ENCODE measurements at regions not wholly inside any gene's neighbourhood (a gene's known extent, or its start where the extent isn't known, plus 50 kb on each side); places are given as distances from the start of the nearest gene placed in this dataset.
"Not testable (repeated sequence)": the region's sequence is repeated elsewhere in the genome, so short reads cannot be mapped to it uniquely, and the experiment has no call there.

DNA sequence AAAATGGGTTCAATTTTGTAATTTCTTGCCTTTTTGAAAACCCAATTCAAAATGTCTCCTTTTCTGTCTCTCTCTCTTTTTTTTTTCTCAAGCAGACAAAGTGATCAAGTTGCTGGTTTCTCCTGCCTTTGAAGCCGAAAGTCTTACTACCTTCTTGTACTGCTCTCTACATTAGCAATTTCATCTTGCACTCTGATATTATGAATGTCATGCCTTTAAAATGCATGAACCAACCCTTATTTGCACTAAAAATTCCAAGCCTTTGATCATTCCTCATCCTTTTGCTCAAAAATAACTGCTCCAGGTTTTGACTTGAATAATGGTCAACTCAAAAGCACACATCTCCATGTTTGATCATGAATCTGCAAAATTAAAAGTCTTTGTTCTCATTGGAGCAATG, 125.2 kb downstream of the CETN3 start:
- no peak for DNase-seq

DNA sequence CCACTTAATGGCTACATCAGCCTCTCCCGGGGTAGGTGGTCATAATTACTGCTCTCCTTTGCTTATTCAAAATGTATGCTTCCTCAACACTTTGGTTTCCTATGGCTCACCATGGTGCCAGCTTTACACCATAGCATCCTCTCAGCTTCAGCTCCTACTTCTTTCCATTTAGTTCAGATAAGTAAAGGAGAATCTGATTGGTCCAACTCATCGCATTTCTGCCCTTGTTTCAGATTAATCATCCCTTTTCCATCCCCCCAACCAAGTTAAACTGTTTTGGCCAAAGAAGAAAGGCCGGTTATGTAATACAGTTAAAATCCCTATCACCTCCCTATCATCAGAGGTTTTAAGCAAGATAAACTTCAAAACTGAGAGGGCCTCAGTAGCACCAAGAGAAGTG, 130.5 kb downstream of the CETN3 start:
- no peak for DNase-seq

DNA sequence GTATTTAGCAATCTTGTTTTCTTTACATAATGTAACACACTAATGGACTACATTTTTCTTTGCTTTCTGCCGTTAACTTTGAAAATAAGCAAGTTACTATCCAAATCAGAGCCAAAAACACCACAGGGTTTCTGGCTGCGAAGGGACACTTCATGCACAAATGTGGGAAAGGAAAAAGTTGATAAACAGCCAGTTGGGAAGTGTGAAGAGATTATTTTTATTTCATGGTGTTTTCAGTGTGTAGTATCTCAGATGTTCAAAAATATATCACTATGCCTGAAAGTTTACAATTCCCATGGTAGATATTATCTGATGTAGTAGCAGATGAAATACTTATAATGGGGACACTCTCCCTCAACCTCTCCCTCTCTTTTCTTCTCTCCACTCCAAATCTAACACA, 135.3 kb downstream of the CETN3 start:
- DNase-seq: no peak

DNA sequence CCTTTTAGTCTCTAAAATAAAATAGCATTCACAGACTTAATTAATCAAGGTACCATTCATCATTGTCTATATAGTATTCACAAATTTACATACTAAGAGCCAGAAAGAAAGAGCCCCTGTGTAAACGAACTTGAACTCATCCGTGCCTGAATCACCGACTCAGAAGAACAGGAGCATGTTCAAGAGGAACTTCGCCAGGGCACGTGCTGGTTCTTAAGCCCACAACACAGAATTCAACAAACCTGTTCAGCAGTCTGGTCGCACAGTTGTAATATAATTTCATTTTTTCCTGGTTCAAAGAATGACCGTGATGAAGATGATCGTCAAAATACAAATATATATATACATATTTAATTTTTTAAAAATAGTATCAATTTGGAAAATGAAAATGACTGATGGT, 141.9 kb downstream of the CETN3 start:
- DNase-seq: no peak

DNA sequence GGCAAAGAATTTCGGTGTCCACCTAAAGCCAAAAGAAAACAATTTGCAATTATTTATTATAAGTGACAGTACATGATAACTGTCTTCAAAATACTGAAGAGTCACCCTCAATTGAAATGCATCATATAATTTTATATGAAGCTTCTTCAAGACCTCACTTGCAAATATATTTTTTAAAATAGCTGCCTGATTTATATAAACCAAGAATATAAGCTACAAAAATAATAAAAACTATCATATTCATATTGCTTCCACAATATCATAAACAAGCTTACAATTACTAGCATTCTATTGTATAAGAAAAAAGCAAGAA, 144.1 kb downstream of the CETN3 start:
- no peak for DNase-seq

DNA sequence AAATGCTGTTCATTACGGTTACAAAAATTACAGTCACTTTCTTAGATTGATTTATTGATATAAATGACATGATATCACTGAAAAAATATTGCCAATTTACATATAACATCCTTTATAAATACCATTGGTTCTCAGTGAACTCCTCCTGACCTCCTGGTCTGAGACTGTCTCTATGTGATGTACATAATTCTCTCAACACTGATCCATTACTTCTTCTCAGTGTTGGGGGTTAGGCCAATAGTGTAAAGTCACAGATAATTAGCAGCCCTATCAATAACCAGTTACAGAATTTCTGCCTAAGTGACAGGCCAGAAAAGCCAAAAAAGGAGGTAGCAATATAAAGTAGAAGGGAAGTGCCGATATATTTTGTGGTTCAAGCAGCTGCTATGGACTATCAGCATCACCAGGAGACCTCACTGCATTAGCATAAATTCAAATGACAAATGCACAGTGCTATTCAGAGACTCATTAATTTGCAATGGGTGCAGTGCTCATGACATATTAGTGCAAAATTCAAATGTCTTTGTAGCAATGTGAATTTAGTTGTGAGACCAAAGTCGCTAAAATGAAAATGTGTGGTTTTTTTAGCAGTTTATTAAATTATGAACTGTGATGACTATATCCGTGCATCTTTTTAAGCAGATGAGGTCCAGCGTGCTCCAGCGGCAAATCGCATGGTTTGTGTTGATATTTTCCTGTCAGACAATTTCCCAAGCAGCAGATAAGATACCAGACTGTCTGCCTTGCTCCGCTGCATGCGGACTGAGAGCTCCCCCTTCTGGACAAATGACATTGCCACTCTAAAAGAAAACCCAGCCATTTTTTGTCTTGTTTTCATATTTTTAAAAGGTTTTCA, 144.6 kb downstream of the CETN3 start:
- peak; percentile 33 to 76 for DNase-seq

DNA sequence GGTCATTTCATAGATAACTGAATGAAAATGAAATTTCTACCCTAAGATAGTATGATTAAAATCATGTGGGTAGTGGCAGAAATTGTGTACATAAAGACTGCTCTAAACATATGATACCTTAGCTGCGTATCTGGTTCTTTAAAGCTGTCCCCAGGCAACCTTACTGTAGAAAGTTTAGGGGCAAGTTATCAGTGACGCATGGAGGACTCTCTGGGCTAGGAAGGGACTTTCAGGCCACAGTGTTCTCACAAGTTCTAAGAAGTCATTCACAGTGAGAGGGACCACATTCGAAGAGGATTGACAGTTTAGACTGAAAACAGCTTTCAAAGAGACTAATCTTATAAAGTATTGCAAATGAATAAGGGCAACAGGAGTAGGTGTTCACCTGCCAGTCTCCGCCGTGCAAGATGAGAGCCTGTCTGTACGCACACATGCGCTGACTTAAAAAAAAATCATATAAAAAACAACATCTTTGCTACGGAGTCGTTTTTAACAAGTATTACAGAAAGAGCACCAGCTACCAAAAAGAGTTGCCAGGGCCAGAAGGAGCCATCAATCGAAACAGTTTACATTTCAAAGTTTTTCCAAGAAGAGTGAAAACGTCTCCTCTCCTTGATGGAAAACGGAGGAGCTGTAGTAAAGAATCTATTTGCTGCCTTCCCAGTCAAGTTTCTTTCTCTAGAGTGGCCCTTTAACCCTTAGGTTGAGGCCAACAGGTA, 146.3 kb downstream of the CETN3 start:
- no peak for DNase-seq

DNA sequence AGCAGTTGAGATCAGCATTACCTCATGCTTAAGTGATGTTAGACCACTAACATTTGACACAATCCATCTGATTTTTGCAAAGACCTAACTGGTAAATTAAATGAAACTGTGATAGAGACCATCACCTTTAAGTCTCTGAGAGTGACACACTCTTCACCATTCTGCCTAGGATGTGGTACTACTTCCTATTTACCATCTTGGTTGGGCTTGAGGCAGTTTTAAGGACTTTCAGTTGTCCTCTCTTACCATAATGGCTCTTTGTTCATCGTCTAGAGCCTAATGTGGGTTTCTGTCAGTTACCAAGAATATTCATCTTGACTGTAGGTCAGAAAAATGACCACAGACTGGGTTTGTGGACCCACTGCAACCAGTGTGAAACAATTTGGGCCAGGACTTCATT, 158.1 kb downstream of the CETN3 start:
- no peak for DNase-seq

DNA sequence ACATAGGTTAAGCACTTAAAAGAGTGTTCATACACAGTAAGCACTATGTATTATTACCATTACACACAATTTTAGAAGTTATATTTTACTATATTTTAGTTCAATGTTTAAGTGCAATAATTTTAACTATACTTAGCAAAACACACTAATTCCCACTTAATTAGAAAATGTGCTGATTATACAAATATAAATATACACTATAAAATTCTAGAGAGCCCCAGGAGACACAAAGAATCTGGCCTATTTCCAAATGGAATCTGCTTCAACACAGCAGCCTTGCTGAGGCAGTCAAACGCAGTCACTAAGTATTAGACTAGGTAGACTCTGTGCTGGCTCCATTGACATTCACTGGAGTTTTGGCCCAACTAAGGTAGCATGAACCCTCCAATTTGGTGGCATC, 160.9 kb downstream of the CETN3 start:
- DNase-seq: no peak

DNA sequence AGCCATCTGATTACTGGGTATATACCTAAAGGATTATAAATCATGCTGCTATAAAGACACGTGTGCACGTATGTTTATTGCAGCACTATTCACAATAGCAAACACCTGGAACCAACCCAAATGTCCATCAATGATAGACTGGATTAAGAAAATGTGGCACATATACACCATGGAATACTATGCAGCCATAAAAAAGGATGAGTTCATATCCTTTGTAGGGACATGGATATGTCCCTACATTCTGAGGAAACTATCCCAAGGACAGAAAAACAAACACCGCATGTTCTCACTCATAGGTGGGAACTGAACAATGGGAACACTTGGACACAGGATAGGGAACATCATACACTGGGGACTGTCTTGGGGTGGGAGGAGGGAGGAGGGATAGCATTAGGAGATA, 165.7 kb downstream of the CETN3 start:
- DNase-seq: not testable (repeated sequence)

DNA sequence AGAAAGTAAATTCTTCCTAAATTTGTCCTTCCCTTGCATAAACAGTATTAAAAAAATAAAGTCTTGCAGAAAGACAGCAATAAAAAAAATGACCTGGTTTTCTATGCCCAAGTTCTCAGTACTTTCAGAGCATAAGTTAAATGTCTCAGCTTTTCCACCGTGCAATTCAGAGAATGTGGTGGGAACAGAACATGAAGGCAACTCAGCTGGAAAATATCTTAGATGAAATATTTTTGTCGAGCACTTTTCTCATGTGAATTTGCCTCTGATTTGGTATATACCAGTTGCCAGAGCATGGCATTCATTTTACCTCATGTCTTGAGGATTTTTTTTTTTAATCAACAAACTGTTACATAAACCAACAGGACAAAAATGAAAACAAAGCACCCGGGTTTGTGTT, 176.1 kb downstream of the CETN3 start:
- DNase-seq: no peak

DNA sequence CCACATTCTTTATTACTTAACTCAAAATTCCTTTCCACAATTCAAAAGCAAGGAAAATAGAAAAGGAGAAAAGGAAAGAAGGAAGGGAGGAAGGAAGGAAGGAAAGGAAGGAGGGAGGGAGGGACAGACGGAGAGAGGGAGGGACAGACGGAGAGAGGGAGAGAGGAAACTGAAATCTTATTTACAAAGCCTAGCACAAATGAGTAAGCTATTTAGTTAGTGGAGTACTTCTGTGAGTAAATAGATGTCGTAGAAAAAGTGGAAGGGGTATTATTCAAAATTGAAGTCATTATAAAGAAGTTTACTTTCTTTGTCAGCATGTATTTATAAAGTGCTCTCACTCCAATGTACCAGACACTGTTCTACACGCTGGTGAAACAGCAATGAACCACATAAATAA, 177.9 kb downstream of the CETN3 start:
- no peak for DNase-seq

DNA sequence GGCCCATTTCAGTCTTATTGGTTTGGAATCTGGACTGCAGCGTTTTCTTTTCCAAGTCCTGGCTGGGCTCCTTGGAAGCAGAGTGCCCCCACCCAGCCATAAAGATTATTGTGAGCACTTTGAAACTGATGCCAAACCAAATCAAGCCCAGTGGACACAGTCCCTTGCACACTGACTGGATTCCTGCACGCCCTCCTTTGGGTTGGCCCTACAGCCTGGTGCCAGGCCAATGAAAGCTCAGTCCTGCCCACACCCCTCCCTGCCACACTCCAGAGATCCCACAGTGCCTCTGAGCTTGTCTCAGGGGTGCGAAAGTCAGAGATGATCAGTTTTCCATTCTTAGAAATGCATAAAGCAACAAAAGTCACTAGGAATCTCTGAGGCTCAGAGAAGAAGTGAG, 181.9 kb downstream of the CETN3 start:
- no peak for DNase-seq

DNA sequence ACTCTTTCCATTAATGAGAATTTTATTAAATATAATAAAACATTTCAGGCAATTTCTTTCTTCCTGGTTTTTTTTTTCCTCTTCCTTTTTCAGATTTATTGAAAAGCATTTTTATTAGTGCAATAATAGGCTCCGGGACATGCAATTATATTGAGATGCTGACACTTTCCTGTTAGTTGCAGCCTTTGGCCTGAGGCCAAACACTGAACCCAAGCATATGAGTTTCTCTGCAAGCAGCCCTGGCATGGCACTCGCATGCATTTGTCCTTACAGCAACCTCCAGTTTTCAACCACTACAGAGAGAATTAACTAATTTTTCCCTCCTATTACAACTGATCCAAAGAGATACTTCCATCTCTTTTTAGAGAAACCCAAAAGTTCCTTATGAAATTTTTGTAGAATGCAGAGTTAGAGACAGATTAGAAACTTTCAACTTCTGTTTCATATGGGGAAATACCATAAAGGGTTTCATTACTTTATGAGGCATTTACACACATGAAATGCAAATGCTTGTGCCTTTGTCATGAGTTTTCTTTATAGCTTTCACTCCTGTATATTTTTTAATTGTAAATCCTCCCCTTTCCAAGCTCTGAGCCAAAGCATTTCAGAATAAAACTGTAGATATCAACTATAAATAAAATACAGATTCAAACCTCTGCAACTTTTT, 183.0 kb downstream of the CETN3 start:
- no peak for DNase-seq

DNA sequence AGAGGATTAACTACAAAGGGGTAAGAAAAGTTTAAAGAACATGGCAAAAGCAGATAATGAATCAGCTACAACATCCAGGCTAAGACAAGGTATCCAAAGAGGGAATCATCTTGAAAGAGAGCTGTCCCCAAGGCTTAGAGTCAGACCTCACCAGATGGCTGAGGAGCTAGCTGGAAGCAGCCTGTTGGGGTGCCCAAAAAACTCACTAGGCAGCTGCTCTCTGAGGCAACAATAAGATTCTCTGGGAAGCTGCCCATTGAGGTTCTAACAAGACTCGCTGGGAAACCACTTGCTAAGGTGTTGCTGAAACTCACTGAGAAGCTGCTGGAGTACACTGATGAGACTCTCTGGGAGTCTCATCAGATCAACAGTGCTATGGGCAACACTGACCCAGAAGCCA, 185.2 kb downstream of the CETN3 start:
- DNase-seq: no peak

DNA sequence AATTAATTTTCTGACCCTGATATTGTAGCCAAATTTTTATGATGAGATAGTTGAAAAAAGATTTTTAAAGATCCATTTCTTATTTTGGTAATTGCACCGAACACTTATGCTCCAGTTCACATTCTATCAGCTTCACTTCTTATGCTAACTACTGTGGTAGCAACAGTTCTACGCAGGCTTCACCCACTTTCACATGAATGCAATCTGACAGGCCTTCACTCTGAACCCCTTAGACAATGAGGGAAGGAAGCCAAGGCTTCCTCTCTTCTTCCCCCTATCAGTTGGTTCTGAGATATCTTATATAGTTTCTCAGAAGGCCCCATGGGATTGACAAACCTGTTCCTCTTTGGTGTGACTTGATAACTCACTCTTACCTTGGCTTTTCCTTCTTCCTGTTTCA, 185.8 kb downstream of the CETN3 start:
- no peak for DNase-seq

DNA sequence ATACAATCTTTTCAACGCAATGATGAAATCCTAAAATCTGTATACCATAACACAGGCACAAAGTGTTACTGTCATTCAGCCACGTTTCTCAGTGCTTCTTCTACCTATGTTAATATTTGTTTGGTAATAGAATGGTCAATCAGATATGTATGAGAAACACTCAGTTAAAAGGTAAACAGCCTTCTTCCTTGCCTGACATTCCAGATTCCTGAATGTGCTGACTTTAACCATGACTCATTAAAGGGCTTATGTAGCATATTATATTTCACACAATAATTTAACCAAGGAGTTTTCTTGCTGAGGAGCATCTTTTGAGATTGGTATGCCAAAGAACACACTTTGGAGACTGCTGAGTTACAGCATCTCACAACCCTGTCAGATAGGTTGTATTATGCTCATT, 187.6 kb downstream of the CETN3 start:
- DNase-seq: no peak

DNA sequence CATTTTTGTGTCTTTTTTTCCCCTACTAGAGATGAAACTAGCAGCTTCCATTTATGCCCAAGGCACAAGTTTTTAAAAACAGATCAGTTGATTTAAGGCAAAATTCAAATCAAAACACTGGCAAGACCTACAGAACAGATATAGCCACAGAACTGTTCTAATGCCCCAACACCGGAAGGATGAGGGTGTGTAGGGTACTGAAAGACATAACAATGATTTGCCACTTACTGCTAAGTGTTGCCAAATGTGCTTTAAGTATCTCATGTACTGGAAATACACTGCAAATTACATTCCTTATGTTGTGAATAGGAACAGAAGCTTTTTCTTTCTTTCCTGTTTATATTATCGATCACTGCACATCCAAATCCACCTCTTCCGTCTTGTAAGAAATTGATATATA, 189.0 kb downstream of the CETN3 start:
- DNase-seq: no peak

DNA sequence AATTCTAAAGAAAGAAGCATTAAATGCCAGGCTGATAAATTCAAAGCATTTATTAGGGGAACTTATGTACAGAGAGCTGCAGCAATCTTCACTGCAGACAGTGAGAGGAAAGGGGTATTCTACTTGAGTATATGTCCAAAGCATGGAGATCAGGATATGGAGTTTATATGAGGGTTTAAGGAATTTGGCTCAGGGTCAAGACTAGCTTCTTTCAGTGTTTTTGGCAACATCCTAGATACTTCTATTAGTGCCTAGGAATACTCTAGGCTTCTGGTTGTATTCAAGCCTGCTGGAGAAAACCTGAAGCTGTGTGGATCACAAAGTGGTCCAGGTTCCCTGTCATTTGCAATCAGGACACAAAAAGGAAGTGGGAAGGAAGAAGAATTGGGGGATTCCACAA, 194.6 kb downstream of the CETN3 start:
- DNase-seq: no peak

DNA sequence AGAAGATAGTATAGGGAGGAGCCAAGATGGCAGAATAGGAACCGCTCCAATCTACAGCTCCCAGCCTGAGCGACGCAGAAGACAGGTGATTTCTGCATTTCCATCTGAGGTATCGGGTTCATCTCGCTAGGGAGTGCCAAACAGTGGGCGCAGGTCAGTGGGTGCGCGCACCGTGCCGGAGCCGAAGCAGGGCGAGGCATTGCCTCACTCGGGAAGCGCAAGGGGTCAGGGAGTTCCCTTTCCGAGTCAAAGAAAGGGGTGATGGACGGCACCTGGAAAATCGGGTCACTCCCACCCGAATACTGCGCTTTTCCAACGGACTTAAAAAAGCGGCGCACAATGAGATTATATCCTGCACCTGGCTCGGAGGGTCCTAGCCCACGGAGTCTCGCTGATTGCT, 201.2 kb downstream of the CETN3 start:
- not testable (repeated sequence) for DNase-seq

DNA sequence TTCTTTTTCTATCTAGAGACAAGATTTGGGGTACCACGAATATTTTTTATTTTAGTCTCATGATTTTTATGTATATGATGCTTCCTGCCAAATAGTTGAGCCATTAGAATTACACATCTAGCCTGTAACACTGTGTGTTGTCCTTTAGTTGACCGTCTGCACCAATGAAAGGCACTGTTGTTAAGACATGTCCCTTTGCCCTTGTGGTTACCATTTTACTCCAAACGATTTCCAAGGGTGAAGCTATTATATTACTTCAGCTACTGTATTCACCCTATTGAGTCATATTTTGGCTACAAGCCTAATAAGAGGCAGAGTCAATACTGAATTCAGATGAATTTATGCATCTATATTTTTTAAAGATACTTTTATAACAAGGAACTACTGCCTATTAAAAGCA, 207.6 kb downstream of the CETN3 start:
- DNase-seq: no peak

DNA sequence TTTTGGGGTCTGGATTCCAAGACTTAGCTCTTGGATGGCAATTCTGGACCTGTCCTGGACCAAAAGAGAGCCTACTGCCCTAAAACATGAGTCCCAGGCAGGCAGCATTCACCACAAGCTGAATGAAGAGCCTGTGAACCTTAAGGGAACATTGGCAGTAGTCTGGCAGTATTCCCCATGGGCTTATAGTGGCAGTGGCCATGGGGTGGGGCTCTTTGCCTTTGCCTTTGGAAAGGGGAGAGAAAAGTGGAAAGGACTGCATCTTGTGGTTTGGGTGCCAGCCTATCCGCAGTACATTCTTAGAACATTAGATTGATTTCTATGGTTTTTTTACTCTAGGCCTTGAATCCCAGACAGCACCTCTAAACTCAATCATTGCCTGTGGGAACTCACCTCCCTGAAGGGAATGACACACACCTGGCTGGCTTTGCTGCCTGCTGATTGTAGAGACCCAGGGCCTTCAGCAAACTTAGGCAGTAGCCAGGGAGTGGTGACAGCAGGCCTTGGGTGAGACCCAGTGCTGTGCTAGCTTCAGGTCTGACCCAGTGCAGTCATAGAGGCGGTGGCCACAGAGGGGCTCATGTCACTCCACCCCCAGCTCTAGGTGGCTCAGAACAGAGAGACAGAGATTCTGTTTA, 216.3 kb downstream of the CETN3 start:
- DNase-seq: no peak

DNA sequence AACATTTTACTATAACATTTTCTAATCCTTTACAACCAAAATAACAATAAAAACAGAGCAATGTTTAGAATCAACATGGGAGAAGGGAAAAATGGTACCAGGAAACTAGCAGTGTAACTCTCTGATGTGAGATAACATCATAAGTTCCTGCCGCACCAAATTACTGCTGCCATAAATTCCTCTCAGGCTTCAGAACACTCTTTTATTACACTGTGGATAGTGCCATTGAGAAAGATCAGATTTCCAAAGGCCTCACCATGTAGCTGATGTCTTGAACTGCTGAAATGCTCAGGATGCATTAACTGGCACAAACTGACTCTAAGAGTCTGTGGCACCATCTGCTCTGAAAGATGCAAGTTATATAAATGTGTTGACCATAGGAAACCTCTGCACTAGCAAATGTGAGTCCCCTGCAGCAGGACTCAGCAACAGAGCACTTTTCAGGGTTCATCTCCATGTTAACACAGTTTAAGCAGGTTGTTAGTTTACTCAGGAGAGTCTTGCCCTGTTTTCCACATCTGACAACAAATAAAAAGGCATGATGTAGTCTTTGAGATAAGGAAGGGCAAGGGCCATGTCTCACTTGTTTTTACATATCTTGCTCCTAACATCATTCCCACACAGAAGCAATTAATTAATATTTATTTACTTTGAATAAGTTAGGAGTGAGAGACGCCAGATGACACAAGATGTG, 218.1 kb downstream of the CETN3 start:
- no peak for DNase-seq
